ENCODE measurements at regions not wholly inside any gene's neighbourhood (a gene's known extent, or its start where the extent isn't known, plus 50 kb on each side); places are given as distances from the start of the nearest gene placed in this dataset.

DNA sequence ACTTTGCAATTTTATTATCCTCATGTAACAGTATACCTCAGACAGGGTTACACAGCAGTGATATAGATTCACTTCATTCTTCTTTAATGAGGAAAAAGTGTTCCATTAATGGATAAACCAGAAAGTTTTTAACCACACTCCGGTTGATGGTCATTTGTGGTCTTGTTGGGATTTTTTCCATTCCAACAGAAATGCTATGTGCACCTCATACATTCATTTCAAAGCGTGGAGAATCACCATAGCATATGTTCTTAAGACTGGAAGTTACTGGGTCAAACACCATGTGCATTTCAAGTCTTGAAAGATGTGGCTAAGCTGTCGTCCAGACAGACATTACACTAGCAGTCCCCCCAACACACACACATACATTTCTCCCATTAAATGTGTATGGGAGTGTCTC, 245.8 kb upstream of the CDH5 start:
- Histone ChIP-seq H3K9me3 (ENCODE audit: control insufficient read depth, insufficient read depth, low read length) (no peaks in the 10 kb centered on the region), H3K9ac (ENCODE audit: low read depth, low read length) (no peak overlapping the region), H3K36me3 (ENCODE audit: control insufficient read depth, insufficient read depth, low read length) (no peaks in the 10 kb centered on the region), H3K27ac (ENCODE audit: low read depth, low read length) (no peak overlapping the region), H3K4me1 (ENCODE audit: control insufficient read depth, insufficient read depth, low read length) (no peaks in the 10 kb centered on the region), H3K4me3 (ENCODE audit: low read depth, low read length) (no peak overlapping the region), H3K27me3 (ENCODE audit: control insufficient read depth, insufficient read depth, low read length) (no peaks in the 10 kb centered on the region)

DNA sequence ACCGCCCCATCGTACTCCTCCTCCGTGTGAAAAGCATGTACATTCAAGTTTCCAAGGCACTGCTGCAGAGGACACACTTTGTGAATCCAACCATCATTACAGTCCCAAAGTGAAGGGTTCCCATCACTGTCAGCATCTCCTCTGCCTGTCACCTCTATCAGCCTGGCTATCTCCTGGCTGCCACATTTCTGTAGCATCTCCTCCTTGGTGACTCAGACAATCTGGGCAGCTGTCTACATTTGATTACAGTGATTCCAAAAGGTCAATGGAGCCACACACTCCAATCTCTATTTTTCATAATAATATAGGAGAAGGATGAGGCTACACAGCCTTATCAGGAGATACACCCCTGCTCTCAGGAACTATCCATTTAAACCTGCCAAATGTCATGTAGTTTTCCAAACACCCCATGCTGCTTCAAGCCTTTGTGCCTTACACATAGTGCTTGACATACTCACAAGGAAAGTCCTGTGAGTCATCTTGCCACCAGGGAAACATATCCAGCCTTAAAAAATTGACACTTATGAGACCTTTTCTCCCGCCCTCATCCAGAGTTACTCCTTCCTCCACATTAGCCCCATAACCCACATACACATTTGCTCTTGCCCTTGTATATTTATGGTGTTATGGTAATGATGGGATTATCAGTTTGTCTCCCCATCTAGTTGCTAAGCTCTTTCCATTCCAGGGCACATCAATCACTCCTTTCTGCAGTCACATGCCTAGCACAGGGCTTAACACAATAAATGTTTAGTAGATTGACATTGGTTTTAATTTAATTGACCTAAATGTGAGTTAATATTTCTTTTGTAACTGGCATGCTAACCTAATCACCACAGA, 250.1 kb upstream of the CDH5 start:
- H3K36me3 ChIP-seq (ENCODE audit: control insufficient read depth, insufficient read depth, low read length): no peaks in the 10 kb centered on the region
- no peak overlapping the region for H3K27ac ChIP-seq (ENCODE audit: low read depth, low read length)
- H3K27me3 ChIP-seq (ENCODE audit: control insufficient read depth, insufficient read depth, low read length): no peaks in the 10 kb centered on the region
- H3K4me3 ChIP-seq (ENCODE audit: low read depth, low read length): no peak overlapping the region
- no peak overlapping the region for H3K9ac ChIP-seq (ENCODE audit: low read depth, low read length)
- H3K4me1 ChIP-seq (ENCODE audit: control insufficient read depth, insufficient read depth, low read length): no peaks in the 10 kb centered on the region
- no peaks in the 10 kb centered on the region for H3K9me3 ChIP-seq (ENCODE audit: control insufficient read depth, insufficient read depth, low read length)

DNA sequence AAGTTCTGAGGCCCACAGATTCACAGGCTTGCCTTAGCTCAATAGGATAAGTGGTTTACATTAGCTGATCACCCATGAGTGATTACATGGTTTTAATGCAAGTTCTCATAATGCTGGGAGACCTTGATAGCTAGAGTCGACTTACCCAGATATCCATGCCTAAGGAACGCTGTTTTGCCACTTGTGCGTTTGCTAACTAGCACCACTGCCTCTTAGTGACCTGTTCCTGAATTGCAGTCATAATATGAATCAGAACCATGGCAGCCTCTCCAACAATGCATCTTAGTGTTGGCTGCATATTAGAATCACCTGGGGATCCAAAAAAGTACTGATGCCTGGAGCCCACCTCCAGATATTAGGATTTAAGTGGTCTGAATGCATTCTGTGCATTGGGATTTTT, 251.1 kb upstream of the CDH5 start:
- no peaks in the 10 kb centered on the region for H3K9me3 ChIP-seq (ENCODE audit: control insufficient read depth, insufficient read depth, low read length)
- no peak overlapping the region for H3K9ac ChIP-seq (ENCODE audit: low read depth, low read length)
- H3K27ac ChIP-seq (ENCODE audit: low read depth, low read length): no peak overlapping the region
- H3K4me1 ChIP-seq (ENCODE audit: control insufficient read depth, insufficient read depth, low read length): no peaks in the 10 kb centered on the region
- no peak overlapping the region for H3K4me3 ChIP-seq (ENCODE audit: low read depth, low read length)
- H3K36me3 ChIP-seq (ENCODE audit: control insufficient read depth, insufficient read depth, low read length): no peaks in the 10 kb centered on the region
- no peaks in the 10 kb centered on the region for H3K27me3 ChIP-seq (ENCODE audit: control insufficient read depth, insufficient read depth, low read length)

DNA sequence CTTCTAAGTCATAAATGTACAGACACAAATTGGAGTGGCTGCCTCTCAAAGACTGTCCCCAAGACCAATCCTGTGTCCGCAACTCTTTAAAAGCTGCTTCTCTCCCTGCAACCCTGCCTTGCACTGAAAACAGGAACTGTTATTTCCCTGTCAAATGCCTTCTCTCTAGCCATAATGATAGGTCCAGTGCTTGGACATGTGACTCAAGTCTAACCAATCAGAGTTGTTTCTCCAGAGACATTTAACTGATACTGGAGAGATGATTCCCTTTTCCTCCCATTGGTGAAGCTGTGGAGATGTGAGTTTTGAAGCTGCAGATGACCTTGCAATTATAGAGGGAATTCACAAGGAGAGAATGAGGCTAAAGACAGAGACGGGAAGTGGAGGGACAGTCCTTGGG, 253.3 kb upstream of the CDH5 start:
- no peak overlapping the region for H3K9ac ChIP-seq (ENCODE audit: low read depth, low read length)
- no peaks in the 10 kb centered on the region for H3K36me3 ChIP-seq (ENCODE audit: control insufficient read depth, insufficient read depth, low read length)
- no peaks in the 10 kb centered on the region for H3K4me1 ChIP-seq (ENCODE audit: control insufficient read depth, insufficient read depth, low read length)
- no peak overlapping the region for H3K4me3 ChIP-seq (ENCODE audit: low read depth, low read length)
- no peak overlapping the region for H3K27ac ChIP-seq (ENCODE audit: low read depth, low read length)
- no peaks in the 10 kb centered on the region for H3K9me3 ChIP-seq (ENCODE audit: control insufficient read depth, insufficient read depth, low read length)
- no peaks in the 10 kb centered on the region for H3K27me3 ChIP-seq (ENCODE audit: control insufficient read depth, insufficient read depth, low read length)

DNA sequence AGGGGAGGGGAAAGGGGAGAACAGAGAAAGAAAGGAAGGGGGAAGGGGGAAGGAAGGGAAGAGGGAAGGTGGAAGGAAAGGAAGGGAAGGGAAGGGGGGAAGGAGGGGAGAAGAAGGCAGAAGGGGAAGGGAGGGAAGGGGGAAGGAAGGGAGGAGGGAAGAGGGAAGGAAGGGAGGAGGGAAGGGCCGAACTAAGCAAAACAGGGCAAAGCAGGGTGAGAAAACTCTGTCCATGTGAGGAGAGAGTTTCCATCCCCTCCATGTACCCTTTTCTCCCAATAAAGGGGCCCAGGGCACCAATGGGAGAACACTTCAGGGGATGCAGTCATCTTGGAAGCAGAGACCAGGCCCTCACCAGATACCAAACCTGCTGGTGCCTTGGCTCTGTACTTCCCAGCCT, 256.8 kb upstream of the CDH5 start:
- no peaks in the 10 kb centered on the region for H3K9me3 ChIP-seq (ENCODE audit: control insufficient read depth, insufficient read depth, low read length)
- H3K4me1 ChIP-seq (ENCODE audit: control insufficient read depth, insufficient read depth, low read length): no peaks in the 10 kb centered on the region
- H3K4me3 ChIP-seq (ENCODE audit: low read depth, low read length): no peak overlapping the region
- H3K27me3 ChIP-seq (ENCODE audit: control insufficient read depth, insufficient read depth, low read length): no peaks in the 10 kb centered on the region
- H3K27ac ChIP-seq (ENCODE audit: low read depth, low read length): no peak overlapping the region
- no peaks in the 10 kb centered on the region for H3K36me3 ChIP-seq (ENCODE audit: control insufficient read depth, insufficient read depth, low read length)
- no peak overlapping the region for H3K9ac ChIP-seq (ENCODE audit: low read depth, low read length)

DNA sequence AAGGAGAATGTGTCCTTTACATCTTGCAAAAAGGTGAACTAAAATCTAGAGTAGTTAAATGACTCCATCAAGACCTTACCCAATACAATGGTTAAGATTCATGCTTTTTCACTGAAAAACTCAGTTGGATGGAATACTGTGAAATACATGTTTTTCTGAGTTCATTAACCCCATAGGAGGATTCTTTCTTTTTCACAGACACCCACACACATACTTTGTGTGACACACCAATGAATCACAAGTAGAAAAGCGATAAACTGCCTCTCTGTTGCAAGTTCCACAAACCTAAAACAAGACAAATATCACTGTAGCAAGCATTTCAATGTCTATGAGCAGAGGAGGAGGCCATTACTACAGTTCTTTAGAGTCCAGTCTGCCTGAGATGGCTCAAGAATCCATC, 258.8 kb upstream of the CDH5 start:
- H3K9ac ChIP-seq (ENCODE audit: low read depth, low read length): no peak overlapping the region
- no peaks in the 10 kb centered on the region for H3K4me1 ChIP-seq (ENCODE audit: control insufficient read depth, insufficient read depth, low read length)
- no peak overlapping the region for H3K27ac ChIP-seq (ENCODE audit: low read depth, low read length)
- no peaks in the 10 kb centered on the region for H3K9me3 ChIP-seq (ENCODE audit: control insufficient read depth, insufficient read depth, low read length)
- H3K4me3 ChIP-seq (ENCODE audit: low read depth, low read length): no peak overlapping the region
- H3K27me3 ChIP-seq (ENCODE audit: control insufficient read depth, insufficient read depth, low read length): no peaks in the 10 kb centered on the region
- H3K36me3 ChIP-seq (ENCODE audit: control insufficient read depth, insufficient read depth, low read length): no peaks in the 10 kb centered on the region

DNA sequence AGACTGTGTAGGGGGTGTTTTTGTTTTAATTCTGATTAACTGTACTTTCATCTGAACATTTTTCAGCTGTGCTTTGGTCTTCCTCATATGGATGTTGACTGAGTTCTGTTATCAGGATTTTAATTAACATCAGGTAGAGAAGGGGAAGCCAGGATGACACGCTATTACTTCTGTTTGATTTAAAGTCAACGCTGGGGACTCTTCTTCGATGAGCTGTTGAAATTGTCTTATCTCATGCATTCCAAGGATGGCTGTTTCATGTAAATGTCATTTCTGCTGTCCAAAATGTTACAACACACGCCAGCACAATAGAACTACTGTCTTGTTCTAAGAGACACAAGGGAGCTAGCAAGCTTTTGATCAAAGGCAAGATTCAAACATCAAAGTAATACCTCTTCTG, 263.3 kb upstream of the CDH5 start:
- no peaks in the 10 kb centered on the region for H3K4me1 ChIP-seq (ENCODE audit: control insufficient read depth, insufficient read depth, low read length)
- H3K9ac ChIP-seq (ENCODE audit: low read depth, low read length): no peak overlapping the region
- no peaks in the 10 kb centered on the region for H3K27me3 ChIP-seq (ENCODE audit: control insufficient read depth, insufficient read depth, low read length)
- H3K9me3 ChIP-seq (ENCODE audit: control insufficient read depth, insufficient read depth, low read length): no peaks in the 10 kb centered on the region
- H3K4me3 ChIP-seq (ENCODE audit: low read depth, low read length): no peak overlapping the region
- no peak overlapping the region for H3K27ac ChIP-seq (ENCODE audit: low read depth, low read length)
- H3K36me3 ChIP-seq (ENCODE audit: control insufficient read depth, insufficient read depth, low read length): no peaks in the 10 kb centered on the region

DNA sequence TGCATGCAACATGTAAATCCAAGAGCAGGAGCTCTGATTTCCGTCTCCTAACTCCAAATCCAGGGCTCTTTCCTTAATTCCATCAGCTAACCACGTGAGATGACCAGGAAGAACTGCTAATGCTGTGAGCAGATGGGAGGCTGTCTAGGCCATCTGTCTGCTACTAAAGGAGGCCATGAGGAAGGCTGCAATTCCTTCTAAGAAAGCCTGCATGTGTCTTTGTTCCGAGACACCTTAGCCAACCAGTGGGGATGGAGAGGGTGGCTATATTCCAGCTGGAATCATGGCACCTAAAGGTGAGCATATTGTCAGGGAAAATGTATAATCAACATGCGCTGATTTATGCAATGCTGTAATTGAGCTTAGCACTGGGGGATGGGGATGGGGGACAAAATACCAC, 267.2 kb upstream of the CDH5 start:
- no peak overlapping the region for H3K27ac ChIP-seq (ENCODE audit: low read depth, low read length)
- H3K4me3 ChIP-seq (ENCODE audit: low read depth, low read length): no peak overlapping the region
- no peaks in the 10 kb centered on the region for H3K9me3 ChIP-seq (ENCODE audit: control insufficient read depth, insufficient read depth, low read length)
- no peaks in the 10 kb centered on the region for H3K4me1 ChIP-seq (ENCODE audit: control insufficient read depth, insufficient read depth, low read length)
- no peaks in the 10 kb centered on the region for H3K27me3 ChIP-seq (ENCODE audit: control insufficient read depth, insufficient read depth, low read length)
- H3K9ac ChIP-seq (ENCODE audit: low read depth, low read length): no peak overlapping the region
- H3K36me3 ChIP-seq (ENCODE audit: control insufficient read depth, insufficient read depth, low read length): no peaks in the 10 kb centered on the region

DNA sequence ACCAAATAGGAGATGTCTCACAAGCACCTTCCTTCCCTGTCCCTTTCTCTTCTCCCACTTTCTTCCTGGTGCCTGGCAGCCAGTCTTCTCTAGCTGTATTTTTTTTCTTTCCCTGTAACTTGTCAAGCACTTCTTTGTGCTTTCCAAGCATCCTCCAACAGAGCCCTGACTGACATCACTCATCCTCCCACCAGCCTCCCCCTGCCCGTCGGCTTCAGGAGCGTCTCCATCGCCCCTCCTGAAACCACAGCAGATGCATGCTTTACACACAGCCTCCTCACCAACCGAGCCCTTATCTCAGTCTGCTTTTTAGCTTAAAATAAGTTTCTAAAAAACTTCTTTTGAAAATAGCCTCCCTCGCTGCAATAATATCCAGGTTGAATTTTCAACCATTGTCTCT, 268.7 kb upstream of the CDH5 start:
- no peak overlapping the region for H3K4me3 ChIP-seq (ENCODE audit: low read depth, low read length)
- H3K9ac ChIP-seq (ENCODE audit: low read depth, low read length): no peak overlapping the region
- H3K4me1 ChIP-seq (ENCODE audit: control insufficient read depth, insufficient read depth, low read length): no peaks in the 10 kb centered on the region
- H3K27ac ChIP-seq (ENCODE audit: low read depth, low read length): no peak overlapping the region
- no peaks in the 10 kb centered on the region for H3K27me3 ChIP-seq (ENCODE audit: control insufficient read depth, insufficient read depth, low read length)
- no peaks in the 10 kb centered on the region for H3K36me3 ChIP-seq (ENCODE audit: control insufficient read depth, insufficient read depth, low read length)
- no peaks in the 10 kb centered on the region for H3K9me3 ChIP-seq (ENCODE audit: control insufficient read depth, insufficient read depth, low read length)

DNA sequence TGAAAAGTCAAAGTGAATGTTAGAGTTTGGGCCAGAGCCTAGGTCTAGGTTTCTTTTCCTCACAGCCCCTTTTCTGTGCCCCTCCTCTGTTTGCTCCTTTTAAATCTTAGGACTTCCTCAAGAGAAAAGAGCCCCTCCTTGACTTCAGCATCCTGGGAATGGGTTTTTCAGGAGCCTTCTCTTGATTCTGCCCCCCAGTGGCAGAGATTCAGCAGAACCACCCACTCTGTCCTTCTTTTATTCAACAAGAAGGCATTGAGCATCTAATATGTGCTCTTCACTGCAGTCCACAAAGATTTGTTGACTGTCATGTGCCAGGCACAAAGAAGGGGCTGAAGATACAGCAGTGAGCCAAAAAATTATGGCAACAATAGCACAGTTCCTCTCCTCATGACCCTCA, 270.8 kb upstream of the CDH5 start:
- H3K9me3 ChIP-seq (ENCODE audit: control insufficient read depth, insufficient read depth, low read length): no peaks in the 10 kb centered on the region
- no peaks in the 10 kb centered on the region for H3K36me3 ChIP-seq (ENCODE audit: control insufficient read depth, insufficient read depth, low read length)
- no peaks in the 10 kb centered on the region for H3K4me1 ChIP-seq (ENCODE audit: control insufficient read depth, insufficient read depth, low read length)
- no peak overlapping the region for H3K9ac ChIP-seq (ENCODE audit: low read depth, low read length)
- H3K27ac ChIP-seq (ENCODE audit: low read depth, low read length): no peak overlapping the region
- H3K4me3 ChIP-seq (ENCODE audit: low read depth, low read length): no peak overlapping the region
- H3K27me3 ChIP-seq (ENCODE audit: control insufficient read depth, insufficient read depth, low read length): no peaks in the 10 kb centered on the region

DNA sequence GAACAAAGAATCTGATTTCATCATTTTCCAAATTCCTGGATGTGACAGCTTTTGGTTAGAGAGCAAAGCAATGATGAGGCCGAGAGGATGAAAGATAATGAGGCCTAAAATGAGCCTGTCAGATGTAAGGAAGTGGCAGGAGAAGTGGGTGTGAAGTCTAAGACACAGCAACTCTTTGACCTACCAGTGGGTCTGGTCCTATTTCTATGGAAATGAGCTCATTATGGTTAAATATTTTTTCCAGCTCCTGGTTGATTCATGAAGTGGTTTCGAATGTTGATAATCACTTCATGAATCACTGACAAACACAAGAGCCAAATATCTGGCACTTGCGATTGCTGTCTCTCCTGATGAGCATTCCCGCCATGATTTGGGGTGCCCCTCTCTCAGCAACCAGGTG, 273.3 kb upstream of the CDH5 start:
- no peaks in the 10 kb centered on the region for H3K27me3 ChIP-seq (ENCODE audit: control insufficient read depth, insufficient read depth, low read length)
- no peaks in the 10 kb centered on the region for H3K36me3 ChIP-seq (ENCODE audit: control insufficient read depth, insufficient read depth, low read length)
- no peak overlapping the region for H3K27ac ChIP-seq (ENCODE audit: low read depth, low read length)
- H3K9me3 ChIP-seq (ENCODE audit: control insufficient read depth, insufficient read depth, low read length): no peaks in the 10 kb centered on the region
- H3K4me3 ChIP-seq (ENCODE audit: low read depth, low read length): no peak overlapping the region
- H3K9ac ChIP-seq (ENCODE audit: low read depth, low read length): no peak overlapping the region
- H3K4me1 ChIP-seq (ENCODE audit: control insufficient read depth, insufficient read depth, low read length): no peaks in the 10 kb centered on the region

Data from HUES48 (cell line).